Astrocyte (in vitro differentiated cells and primary cell): ENCODE measurements at regions not wholly inside any gene's neighbourhood (a gene's known extent, or its start where the extent isn't known, plus 50 kb on each side); places are given as distances from the start of the nearest gene placed in this dataset.

Experiments
- DNase-seq: peaks from one replicate; pipeline ENCODE4 v3.0.0-alpha.2; 2010; ENCODE audit warnings: low read depth
- FAIRE-seq: peaks from 2 replicates; lab custom pipeline; 2011; peaks lifted over from hg19 to GRCh38; lab: Jason Lieb, UNC
- H2AFZ ChIP-seq: 2 replicates; pipeline ENCODE4 v1.6.0; 2012; ENCODE audit warnings: low read depth, low read length, inconsistent platforms
- H3K27ac ChIP-seq: 2 replicates; pipeline ENCODE4 v1.5.1; 2011; ENCODE audit warnings: low read depth, low read length, inconsistent platforms
- H3K27me3 ChIP-seq: 2 replicates; pipeline ENCODE4 v1.6.0; 2011; ENCODE audit warnings: low read length, inconsistent platforms; ENCODE audit not compliant: insufficient read depth
- H3K36me3 ChIP-seq: 2 replicates; pipeline ENCODE4 v1.5.1; 2011; ENCODE audit warnings: low read length, inconsistent platforms; ENCODE audit not compliant: insufficient read depth
- H3K4me1 ChIP-seq: 2 replicates; pipeline ENCODE4 v1.5.1; 2011; ENCODE audit warnings: low read length, inconsistent platforms; ENCODE audit not compliant: insufficient read depth
- H3K4me2 ChIP-seq: 2 replicates; pipeline ENCODE4 v1.6.0; 2012; ENCODE audit warnings: low read length, inconsistent platforms
- H3K4me3 ChIP-seq: 2 replicates; pipeline ENCODE4 v1.5.1; 2011; ENCODE audit warnings: low read depth, mild to moderate bottlenecking, low read length, inconsistent platforms; ENCODE audit not compliant: insufficient read depth
- H3K79me2 ChIP-seq: 2 replicates; pipeline ENCODE4 v1.6.0; 2012; ENCODE audit warnings: mild to moderate bottlenecking, low read length, inconsistent platforms; ENCODE audit not compliant: insufficient read depth
- H3K9ac ChIP-seq: 2 replicates; pipeline ENCODE4 v1.6.0; 2012; ENCODE audit warnings: mild to moderate bottlenecking, low read length, inconsistent platforms
- H3K9me3 ChIP-seq: 2 replicates; pipeline ENCODE4 v1.5.1; 2012; ENCODE audit warnings: low read depth, mild to moderate bottlenecking, low read length, inconsistent platforms; ENCODE audit not compliant: insufficient read depth
- H4K20me1 ChIP-seq: 2 replicates; pipeline ENCODE4 v1.6.0; 2012; ENCODE audit warnings: low read length, inconsistent platforms; ENCODE audit not compliant: insufficient read depth
- H3K27ac Mint-ChIP-seq: one replicate; pipeline ENCODE4 v1.8.0; 2021; ENCODE audit warnings: mild to moderate bottlenecking, mixed read lengths; ENCODE audit not compliant: unreplicated experiment
- H3K27me3 Mint-ChIP-seq: one replicate; pipeline ENCODE4 v1.8.0; 2021; ENCODE audit warnings: low read depth, mixed read lengths; ENCODE audit not compliant: unreplicated experiment
- H3K36me3 Mint-ChIP-seq: one replicate; pipeline ENCODE4 v1.8.0; 2021; ENCODE audit warnings: low read depth, mixed read lengths; ENCODE audit not compliant: unreplicated experiment
- H3K4me1 Mint-ChIP-seq: one replicate; pipeline ENCODE4 v1.8.0; 2021; ENCODE audit warnings: low read depth, mixed read lengths; ENCODE audit not compliant: unreplicated experiment
- H3K4me3 Mint-ChIP-seq: one replicate; pipeline ENCODE4 v1.8.0; 2021; ENCODE audit warnings: mild to moderate bottlenecking, moderate library complexity, mixed read lengths; ENCODE audit not compliant: unreplicated experiment
- H3K9me3 Mint-ChIP-seq: one replicate; pipeline ENCODE4 v1.8.0; 2021; ENCODE audit warnings: mild to moderate bottlenecking, mixed read lengths; ENCODE audit not compliant: unreplicated experiment
- CTCF ChIP-seq: IDR thresholded peaks from 2 replicates; pipeline ENCODE4 v1.5.1; 2011; ENCODE audit warnings: low read depth, mild to moderate bottlenecking, inconsistent platforms, low read length, moderate library complexity; ENCODE audit not compliant: insufficient read depth
- EZH2 ChIP-seq: IDR thresholded peaks from 2 replicates; pipeline ENCODE4 v1.6.1; 2012; ENCODE audit warnings: mild to moderate bottlenecking, low read length, inconsistent platforms; ENCODE audit not compliant: insufficient read depth

GRCh38 chr3:140767566-140767965 lies 89.7 kb downstream of the TRIM42 start:
- H3K36me3 Mint-ChIP-seq: no peaks in the 10 kb centered on the region
- no peak overlapping the region for H3K27ac ChIP-seq
- no peak for FAIRE-seq
- no peak overlapping the region for H3K4me2 ChIP-seq
- H3K79me2 ChIP-seq: no peaks in the 10 kb centered on the region
- H3K9me3 ChIP-seq: no peaks in the 10 kb centered on the region
- H3K4me1 ChIP-seq: no peaks in the 10 kb centered on the region
- no peak overlapping the region for H3K9ac ChIP-seq
- peaks cover 3% of the 10 kb centered on the region for H3K27me3 ChIP-seq
- no peaks in the 10 kb centered on the region for H3K36me3 ChIP-seq
- H3K4me1 Mint-ChIP-seq: peaks cover 3% of the 10 kb centered on the region
- peaks cover 6% of the 10 kb centered on the region for H3K9me3 Mint-ChIP-seq
- H3K4me3 ChIP-seq: no peak overlapping the region
- no peaks in the 10 kb centered on the region for H3K27me3 Mint-ChIP-seq
- H4K20me1 ChIP-seq: no peaks in the 10 kb centered on the region
- H3K4me3 Mint-ChIP-seq: no peak overlapping the region
- TF ChIP-seq EZH2: no peak
- no peak overlapping the region for H2AFZ ChIP-seq
- no peak for DNase-seq
- no peak overlapping the region for H3K27ac Mint-ChIP-seq

GRCh38 chr3:140768941-140769340 lies 91.1 kb downstream of the TRIM42 start:
- Histone ChIP-seq H3K9ac (no peak overlapping the region), H3K9me3 (no peaks in the 10 kb centered on the region), H3K4me1 (no peaks in the 10 kb centered on the region), H3K4me2 (no peak overlapping the region), H3K4me3 (no peak overlapping the region), H3K27ac (no peak overlapping the region), H3K79me2 (no peaks in the 10 kb centered on the region), H4K20me1 (no peaks in the 10 kb centered on the region), H3K27me3 (peaks cover 3% of the 10 kb centered on the region), H2AFZ (no peak overlapping the region), H3K36me3 (no peaks in the 10 kb centered on the region)
- Mint-ChIP-seq H3K4me1 (peaks cover 3% of the 10 kb centered on the region), H3K27ac (peak overlapping the region; percentile 80), H3K36me3 (no peaks in the 10 kb centered on the region), H3K27me3 (no peaks in the 10 kb centered on the region), H3K4me3 (no peak overlapping the region), H3K9me3 (peaks cover 6% of the 10 kb centered on the region)
- TF ChIP-seq EZH2: no peak
- TF ChIP-seq CTCF: no peak
- DNase-seq: no peak
- no peak for FAIRE-seq

GRCh38 chr3:140769951-140770350 lies 92.1 kb downstream of the TRIM42 start:
- H3K4me1 Mint-ChIP-seq: peaks cover 3% of the 10 kb centered on the region
- Histone ChIP-seq H3K9me3 (no peaks in the 10 kb centered on the region), H3K27ac (no peak overlapping the region), H3K79me2 (no peaks in the 10 kb centered on the region), H3K4me1 (no peaks in the 10 kb centered on the region), H3K36me3 (no peaks in the 10 kb centered on the region), H3K27me3 (no peaks in the 10 kb centered on the region), H3K4me2 (no peak overlapping the region), H4K20me1 (no peaks in the 10 kb centered on the region), H3K4me3 (no peak overlapping the region), H2AFZ (no peak overlapping the region), H3K9ac (no peak overlapping the region)
- no peak overlapping the region for H3K27ac Mint-ChIP-seq
- no peaks in the 10 kb centered on the region for H3K27me3 Mint-ChIP-seq
- no peak for TF ChIP-seq EZH2
- TF ChIP-seq CTCF: no peak
- peaks cover 9% of the 10 kb centered on the region for H3K9me3 Mint-ChIP-seq
- DNase-seq: no peak
- FAIRE-seq: no peak
- no peaks in the 10 kb centered on the region for H3K36me3 Mint-ChIP-seq
- H3K4me3 Mint-ChIP-seq: no peak overlapping the region
